ENCODE measurements at regions not wholly inside any gene's neighbourhood (a gene's known extent, or its start where the extent isn't known, plus 50 kb on each side); places are given as distances from the start of the nearest gene placed in this dataset.

DNA sequence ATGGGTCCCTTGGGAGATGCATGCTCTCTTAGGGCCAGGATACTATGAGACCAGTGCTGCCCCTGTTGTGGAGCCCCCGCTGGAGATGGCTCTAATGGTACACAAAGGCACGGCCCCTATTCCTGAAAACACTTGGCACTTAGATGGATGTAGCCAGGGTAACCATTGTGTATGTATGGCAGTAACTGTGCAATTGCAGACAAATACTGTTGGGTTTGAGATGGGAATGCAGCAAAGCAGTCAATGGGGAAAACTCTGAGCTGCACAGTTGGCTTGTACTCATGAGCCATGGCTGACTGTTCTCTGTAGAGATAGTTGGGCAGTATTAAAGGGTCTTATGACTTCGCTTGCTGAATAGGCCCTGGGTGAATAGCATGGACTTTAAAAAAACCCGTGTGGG, 67.9 kb upstream of the NPAP1 start:
- TF ChIP-seq, protein P1, sequence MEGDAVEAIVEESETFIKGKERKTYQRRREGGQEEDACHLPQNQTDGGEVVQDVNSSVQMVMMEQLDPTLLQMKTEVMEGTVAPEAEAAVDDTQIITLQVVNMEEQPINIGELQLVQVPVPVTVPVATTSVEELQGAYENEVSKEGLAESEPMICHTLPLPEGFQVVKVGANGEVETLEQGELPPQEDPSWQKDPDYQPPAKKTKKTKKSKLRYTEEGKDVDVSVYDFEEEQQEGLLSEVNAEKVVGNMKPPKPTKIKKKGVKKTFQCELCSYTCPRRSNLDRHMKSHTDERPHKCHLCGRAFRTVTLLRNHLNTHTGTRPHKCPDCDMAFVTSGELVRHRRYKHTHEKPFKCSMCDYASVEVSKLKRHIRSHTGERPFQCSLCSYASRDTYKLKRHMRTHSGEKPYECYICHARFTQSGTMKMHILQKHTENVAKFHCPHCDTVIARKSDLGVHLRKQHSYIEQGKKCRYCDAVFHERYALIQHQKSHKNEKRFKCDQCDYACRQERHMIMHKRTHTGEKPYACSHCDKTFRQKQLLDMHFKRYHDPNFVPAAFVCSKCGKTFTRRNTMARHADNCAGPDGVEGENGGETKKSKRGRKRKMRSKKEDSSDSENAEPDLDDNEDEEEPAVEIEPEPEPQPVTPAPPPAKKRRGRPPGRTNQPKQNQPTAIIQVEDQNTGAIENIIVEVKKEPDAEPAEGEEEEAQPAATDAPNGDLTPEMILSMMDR (IDR thresholded peaks at IDR 0.05; ENCODE audit: insufficient read depth, low read depth, low read length), result no peak
- TF ChIP-seq EZH2 (IDR thresholded peaks at IDR 0.05; ENCODE audit: insufficient read depth, low read length), result no peak
